SU-DHL-6 (cell line): ENCODE measurements at regions not wholly inside any gene's neighbourhood (a gene's known extent, or its start where the extent isn't known, plus 50 kb on each side); places are given as distances from the start of the nearest gene placed in this dataset.

Experiments used
- H2AFZ ChIP-seq: fragments of 200-600 bp; sonication (generic); 2 replicates; pipeline ENCODE4 v1.6.1; 2014; ENCODE audit warnings: low read depth, mild to moderate bottlenecking, moderate library complexity, mixed read lengths, antibody characterized with exemption, low read length; ENCODE audit not compliant: severe bottlenecking
- H3F3A ChIP-seq: fragments of 200-600 bp; shearing (Covaris generic); 2 replicates; pipeline ENCODE4 v1.6.0; 2016; ENCODE audit warnings: antibody characterized with exemption, mild to moderate bottlenecking; ENCODE audit not compliant: insufficient read depth
- H3K27ac ChIP-seq: fragments of 200-600 bp; sonication (generic); 2 replicates; pipeline ENCODE4 v1.5.1; 2016; ENCODE audit warnings: low read depth, mild to moderate bottlenecking, low read length, moderate library complexity, mixed read lengths
- H3K27me3 ChIP-seq: fragments of 200-600 bp; sonication (generic), shearing (Covaris generic); 2 replicates; pipeline ENCODE4 v1.6.0; 2014; ENCODE audit warnings: mild to moderate bottlenecking, low read length
- H3K36me3 ChIP-seq: fragments of 200-600 bp; sonication (generic); 2 replicates; pipeline ENCODE4 v1.6.1; 2014; ENCODE audit warnings: mild to moderate bottlenecking, low read length, mixed read lengths
- H3K4me2 ChIP-seq: fragments of 300-600, 200-600 bp; shearing (Covaris generic), sonication (generic); 2 replicates; pipeline ENCODE4 v1.6.0; 2014; ENCODE audit warnings: low read length, low read depth, mild to moderate bottlenecking; ENCODE audit not compliant: poor library complexity, severe bottlenecking
- H3K4me3 ChIP-seq: fragments of 200-600 bp; sonication (generic); 2 replicates; pipeline ENCODE4 v1.5.1; 2014; ENCODE audit warnings: antibody characterized with exemption, low read length, mild to moderate bottlenecking, mixed read lengths; ENCODE audit not compliant: insufficient read depth, poor library complexity, severe bottlenecking
- H3K79me2 ChIP-seq: fragments of 200-600 bp; sonication (generic); 2 replicates; pipeline ENCODE4 v1.6.1; 2014; ENCODE audit warnings: mild to moderate bottlenecking, low read length, moderate library complexity; ENCODE audit not compliant: insufficient read depth
- H3K9ac ChIP-seq: fragments of 200-600 bp; sonication (generic); 2 replicates; pipeline ENCODE4 v1.7.0; 2014; ENCODE audit warnings: mild to moderate bottlenecking, low read length
- H3K9me2 ChIP-seq: fragments of 200-600 bp; sonication (generic); replicated peaks from 2 replicates; pipeline ENCODE4 v1.6.1; 2014; ENCODE audit warnings: low read length; ENCODE audit not compliant: insufficient read depth
- H3K9me3 ChIP-seq: fragments of 200-600 bp; sonication (generic); 2 replicates; pipeline ENCODE4 v1.6.1; 2014; ENCODE audit warnings: low read length, mixed read lengths; ENCODE audit not compliant: insufficient read depth
- H4K20me1 ChIP-seq: fragments of 200-600 bp; sonication (generic); 2 replicates; pipeline ENCODE4 v1.6.1; 2014; ENCODE audit warnings: low read depth, mild to moderate bottlenecking, antibody characterized with exemption, low read length, moderate library complexity, mixed read lengths
- EZH2phosphoT487 ChIP-seq: fragments of 200-600 bp; sonication (generic), shearing (Covaris generic); conservative IDR thresholded peaks from 2 replicates; pipeline ENCODE4 v1.6.1; 2018; ENCODE audit warnings: mild to moderate bottlenecking, antibody characterized with exemption, low read length, moderate library complexity, mixed read lengths
- TF ChIP-seq, protein P1 (sequence below): fragments of 200-600 bp; sonication (generic); IDR thresholded peaks from one replicate; pipeline ENCODE4 v1.5.1; 2017; ENCODE audit warnings: antibody characterized with exemption, mild to moderate bottlenecking, low read length, moderate library complexity; ENCODE audit not compliant: insufficient read depth, poor library complexity, severe bottlenecking

DNA sequence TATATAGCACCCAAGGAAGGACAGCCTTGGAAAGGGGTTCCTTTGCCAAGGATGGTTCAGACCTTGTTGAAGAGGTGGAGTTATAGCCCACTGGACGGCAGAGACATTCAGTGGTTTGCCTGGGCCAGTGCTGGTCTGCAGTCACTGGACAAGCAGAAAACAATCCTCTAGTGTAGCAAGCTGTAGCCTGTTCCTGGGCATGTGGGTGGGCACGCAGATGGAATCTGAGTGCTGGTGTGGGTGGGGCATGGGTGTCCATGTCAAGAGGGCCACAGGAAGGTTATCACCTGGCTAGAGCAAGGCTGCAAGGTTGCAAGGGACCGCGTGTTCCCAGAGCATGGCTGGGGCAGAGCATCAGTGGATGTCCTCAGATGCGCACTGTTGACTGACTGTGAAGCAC lies 244.7 kb downstream of the PTPRU start:
- Histone ChIP-seq H3K79me2 (no peaks in the 10 kb centered on the region), H3K36me3 (no peaks in the 10 kb centered on the region), H3K4me2 (no peak overlapping the region), H4K20me1 (no peaks in the 10 kb centered on the region), H3K27me3 (no peaks in the 10 kb centered on the region), H2AFZ (no peak overlapping the region), H3K27ac (no peak overlapping the region), H3K4me3 (no peak overlapping the region), H3F3A (no peaks in the 10 kb centered on the region), H3K9ac (no peak overlapping the region), H3K9me2 (no peaks in the 10 kb centered on the region), H3K9me3 (no peaks in the 10 kb centered on the region)
- no peak for TF ChIP-seq EZH2phosphoT487
- TF ChIP-seq, protein P1, sequence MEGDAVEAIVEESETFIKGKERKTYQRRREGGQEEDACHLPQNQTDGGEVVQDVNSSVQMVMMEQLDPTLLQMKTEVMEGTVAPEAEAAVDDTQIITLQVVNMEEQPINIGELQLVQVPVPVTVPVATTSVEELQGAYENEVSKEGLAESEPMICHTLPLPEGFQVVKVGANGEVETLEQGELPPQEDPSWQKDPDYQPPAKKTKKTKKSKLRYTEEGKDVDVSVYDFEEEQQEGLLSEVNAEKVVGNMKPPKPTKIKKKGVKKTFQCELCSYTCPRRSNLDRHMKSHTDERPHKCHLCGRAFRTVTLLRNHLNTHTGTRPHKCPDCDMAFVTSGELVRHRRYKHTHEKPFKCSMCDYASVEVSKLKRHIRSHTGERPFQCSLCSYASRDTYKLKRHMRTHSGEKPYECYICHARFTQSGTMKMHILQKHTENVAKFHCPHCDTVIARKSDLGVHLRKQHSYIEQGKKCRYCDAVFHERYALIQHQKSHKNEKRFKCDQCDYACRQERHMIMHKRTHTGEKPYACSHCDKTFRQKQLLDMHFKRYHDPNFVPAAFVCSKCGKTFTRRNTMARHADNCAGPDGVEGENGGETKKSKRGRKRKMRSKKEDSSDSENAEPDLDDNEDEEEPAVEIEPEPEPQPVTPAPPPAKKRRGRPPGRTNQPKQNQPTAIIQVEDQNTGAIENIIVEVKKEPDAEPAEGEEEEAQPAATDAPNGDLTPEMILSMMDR: no peak

DNA sequence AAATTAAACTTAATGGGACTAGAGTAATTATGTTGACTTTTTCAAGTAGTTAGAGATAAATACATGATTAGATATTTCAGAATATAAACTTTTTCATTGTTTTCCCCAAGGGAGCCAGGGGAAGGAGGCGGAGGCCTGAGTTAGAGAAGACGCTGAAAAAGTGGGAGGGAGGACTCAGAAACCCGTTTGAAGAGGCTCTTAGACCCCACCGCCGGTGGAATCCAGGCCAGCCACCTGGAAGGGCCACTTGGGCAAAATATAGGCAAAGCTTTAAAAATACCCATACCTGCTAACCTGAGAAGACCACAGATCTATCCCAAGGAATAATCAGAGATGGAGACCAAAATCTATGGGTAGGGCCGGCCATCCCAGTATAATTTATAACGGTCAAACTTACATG lies 242.6 kb downstream of the PTPRU start:
- no peak overlapping the region for H3K4me2 ChIP-seq
- TF ChIP-seq, protein P1: no peak
- TF ChIP-seq EZH2phosphoT487: no peak
- no peak overlapping the region for H3K27ac ChIP-seq
- no peak overlapping the region for H2AFZ ChIP-seq
- no peak overlapping the region for H3K9ac ChIP-seq
- H3F3A ChIP-seq: no peaks in the 10 kb centered on the region
- no peaks in the 10 kb centered on the region for H3K27me3 ChIP-seq
- H3K79me2 ChIP-seq: no peaks in the 10 kb centered on the region
- H3K9me3 ChIP-seq: no peaks in the 10 kb centered on the region
- no peaks in the 10 kb centered on the region for H3K36me3 ChIP-seq
- H3K9me2 ChIP-seq: no peaks in the 10 kb centered on the region
- H3K4me3 ChIP-seq: no peak overlapping the region
- H4K20me1 ChIP-seq: no peaks in the 10 kb centered on the region

DNA sequence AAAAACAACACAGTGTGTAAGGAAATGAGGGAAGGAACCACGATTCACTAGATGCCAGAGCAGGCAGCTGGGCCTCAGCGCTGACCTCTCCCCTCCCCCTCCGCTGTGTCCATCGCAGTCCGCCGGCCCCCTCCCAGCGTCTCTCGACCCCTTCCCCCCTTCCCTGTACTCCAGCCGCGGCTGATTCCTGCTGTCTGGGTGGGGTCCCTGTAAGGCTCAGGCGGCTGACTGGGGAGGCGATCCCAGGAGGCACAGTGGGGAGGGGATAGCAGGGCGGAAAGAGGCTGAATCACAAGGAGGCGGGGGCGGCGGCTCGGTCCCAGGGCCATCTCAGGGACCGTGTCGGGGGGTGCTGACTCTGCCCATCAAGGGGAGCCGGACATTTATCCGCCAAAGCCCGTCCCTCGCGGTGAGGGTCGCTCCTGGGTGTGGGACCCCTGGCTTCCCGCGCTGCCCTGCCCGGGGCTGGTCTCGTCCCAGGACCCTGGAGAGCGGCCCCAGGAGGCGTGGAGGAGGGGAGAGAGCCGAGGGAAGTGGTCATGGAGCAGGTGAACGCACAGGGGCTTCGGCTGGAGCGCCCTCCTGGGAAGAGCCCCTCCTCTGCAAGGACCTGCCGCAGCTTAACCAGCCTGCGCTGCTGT lies 241.9 kb downstream of the PTPRU start:
- Histone ChIP-seq H3K79me2 (no peaks in the 10 kb centered on the region), H3K9me3 (no peaks in the 10 kb centered on the region), H3K4me3 (no peak overlapping the region), H3K27ac (no peak overlapping the region), H3K36me3 (no peaks in the 10 kb centered on the region), H2AFZ (no peak overlapping the region), H3K9ac (no peak overlapping the region), H3F3A (no peaks in the 10 kb centered on the region), H3K4me2 (no peak overlapping the region), H3K9me2 (no peaks in the 10 kb centered on the region), H3K27me3 (no peaks in the 10 kb centered on the region), H4K20me1 (no peaks in the 10 kb centered on the region)
- TF ChIP-seq, protein P1: no peak
- TF ChIP-seq EZH2phosphoT487: no peak
